ENCODE measurements at regions not wholly inside any gene's neighbourhood (a gene's known extent, or its start where the extent isn't known, plus 50 kb on each side); places are given as distances from the start of the nearest gene placed in this dataset.
"Not testable (repeated sequence)": the region's sequence is repeated elsewhere in the genome, so short reads cannot be mapped to it uniquely, and the experiment has no call there.

DNA sequence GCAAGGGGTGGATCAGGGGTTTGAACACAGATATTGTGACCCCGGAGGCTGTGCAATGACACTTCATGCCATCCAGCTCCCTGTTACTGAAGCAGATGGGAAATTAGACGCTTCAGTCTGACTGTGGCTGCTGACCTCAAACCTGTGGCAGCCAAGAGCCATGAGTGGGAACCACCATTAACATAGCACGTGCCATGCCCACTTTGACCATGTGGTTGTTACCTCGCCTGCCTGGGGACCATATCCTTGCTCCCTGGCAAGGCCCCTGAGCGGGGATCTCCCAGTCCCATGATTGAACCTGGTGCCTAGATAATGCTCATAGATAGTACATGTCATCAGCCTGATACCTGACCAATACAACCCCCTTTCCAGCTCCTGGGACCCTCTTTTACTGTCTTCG, 68.9 kb downstream of the CYP26B1 start:
- H3K27ac ChIP-seq (ENCODE audit: low read length) = no peak overlapping the region
- no peaks in the 10 kb centered on the region for H3F3A ChIP-seq (ENCODE audit: insufficient read depth, low read length, poor library complexity, severe bottlenecking)
- no peak overlapping the region for H2AFZ ChIP-seq (ENCODE audit: low read depth, low read length)

DNA sequence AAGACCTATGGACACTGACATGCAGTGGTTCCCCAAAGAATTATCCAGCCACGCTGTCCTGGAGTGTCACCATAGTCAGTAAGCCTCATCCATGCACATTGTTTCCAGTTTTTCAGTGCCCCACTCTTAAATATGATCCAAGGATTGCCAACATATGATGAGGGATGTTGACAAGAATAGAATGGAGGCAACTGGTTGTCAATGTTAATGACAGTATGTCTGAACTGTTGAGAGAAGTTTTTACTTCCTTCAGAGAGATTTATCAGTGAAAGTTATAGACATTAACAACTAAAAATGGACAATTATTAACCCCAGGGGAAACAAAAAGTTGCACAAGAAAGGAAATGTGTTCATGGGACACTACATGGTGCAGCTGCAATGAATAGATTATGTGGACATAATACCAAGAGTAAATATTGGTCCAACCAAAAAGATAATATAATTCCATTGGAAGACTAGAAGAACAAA, 69.9 kb downstream of the CYP26B1 start:
- Histone ChIP-seq H4K20me1 (ENCODE audit: insufficient read depth) (no peaks in the 10 kb centered on the region), H3F3A (ENCODE audit: insufficient read depth, low read length, poor library complexity, severe bottlenecking) (no peaks in the 10 kb centered on the region), H3K36me3 (ENCODE audit: insufficient read depth, low read length) (no peaks in the 10 kb centered on the region), H3K4me2 (ENCODE audit: low read length) (no peak overlapping the region), H2AFZ (ENCODE audit: low read depth, low read length) (no peak overlapping the region), H3K27me3 (ENCODE audit: insufficient read depth, low read depth, low read length) (no peaks in the 10 kb centered on the region), H3K9me2 (ENCODE audit: insufficient read depth, low read length) (no peaks in the 10 kb centered on the region), H3K79me2 (replicated peaks; ENCODE audit: insufficient read depth, low read length) (no peaks in the 10 kb centered on the region), H3K4me3 (ENCODE audit: low read length) (no peak overlapping the region), H3K9me3 (ENCODE audit: low read length) (no peaks in the 10 kb centered on the region), H3K9ac (ENCODE audit: low read length) (no peak overlapping the region), H3K27ac (ENCODE audit: low read length) (no peak overlapping the region)
- TF ChIP-seq REST (IDR thresholded peaks at IDR 0.05; ENCODE audit: borderline replicate concordance) (no peak), SMC3 (conservative IDR thresholded peaks at IDR 0.05; ENCODE audit: poor library complexity) (no peak), MXI1 (conservative IDR thresholded peaks at IDR 0.05; ENCODE audit: poor library complexity, severe bottlenecking) (no peak)
- TF ChIP-seq, protein P1, sequence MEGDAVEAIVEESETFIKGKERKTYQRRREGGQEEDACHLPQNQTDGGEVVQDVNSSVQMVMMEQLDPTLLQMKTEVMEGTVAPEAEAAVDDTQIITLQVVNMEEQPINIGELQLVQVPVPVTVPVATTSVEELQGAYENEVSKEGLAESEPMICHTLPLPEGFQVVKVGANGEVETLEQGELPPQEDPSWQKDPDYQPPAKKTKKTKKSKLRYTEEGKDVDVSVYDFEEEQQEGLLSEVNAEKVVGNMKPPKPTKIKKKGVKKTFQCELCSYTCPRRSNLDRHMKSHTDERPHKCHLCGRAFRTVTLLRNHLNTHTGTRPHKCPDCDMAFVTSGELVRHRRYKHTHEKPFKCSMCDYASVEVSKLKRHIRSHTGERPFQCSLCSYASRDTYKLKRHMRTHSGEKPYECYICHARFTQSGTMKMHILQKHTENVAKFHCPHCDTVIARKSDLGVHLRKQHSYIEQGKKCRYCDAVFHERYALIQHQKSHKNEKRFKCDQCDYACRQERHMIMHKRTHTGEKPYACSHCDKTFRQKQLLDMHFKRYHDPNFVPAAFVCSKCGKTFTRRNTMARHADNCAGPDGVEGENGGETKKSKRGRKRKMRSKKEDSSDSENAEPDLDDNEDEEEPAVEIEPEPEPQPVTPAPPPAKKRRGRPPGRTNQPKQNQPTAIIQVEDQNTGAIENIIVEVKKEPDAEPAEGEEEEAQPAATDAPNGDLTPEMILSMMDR (IDR thresholded peaks at IDR 0.05; ENCODE audit: poor library complexity, severe bottlenecking) = no peak

More for the DNA sequence above, 68.9 kb downstream of the CYP26B1 start:
- TF ChIP-seq POLR2AphosphoS5 (IDR thresholded peaks at IDR 0.05) = no peak
- no peak for TF ChIP-seq SMC3 (conservative IDR thresholded peaks at IDR 0.05; ENCODE audit: poor library complexity)
- no peak for TF ChIP-seq REST (IDR thresholded peaks at IDR 0.05; ENCODE audit: borderline replicate concordance)
- TF ChIP-seq TAF1 (IDR thresholded peaks at IDR 0.05; ENCODE audit: low read depth) = no peak
- TF ChIP-seq MXI1 (conservative IDR thresholded peaks at IDR 0.05; ENCODE audit: poor library complexity, severe bottlenecking) = no peak
- no peak for TF ChIP-seq EZH2 (IDR thresholded peaks at IDR 0.05; ENCODE audit: borderline replicate concordance, insufficient read depth, low read length, poor library complexity, severe bottlenecking)
- TF ChIP-seq, protein P1 (IDR thresholded peaks at IDR 0.05; ENCODE audit: poor library complexity, severe bottlenecking) = no peak
- no peak for TF ChIP-seq EP300 (conservative IDR thresholded peaks at IDR 0.05; ENCODE audit: poor library complexity, severe bottlenecking)
- TF ChIP-seq RAD21 (conservative IDR thresholded peaks at IDR 0.05) = no peak
- no peak overlapping the region for H3K4me2 ChIP-seq (ENCODE audit: low read length)
- H3K9me2 ChIP-seq (ENCODE audit: insufficient read depth, low read length) = no peaks in the 10 kb centered on the region
- H3K4me3 ChIP-seq (ENCODE audit: low read length) = no peak overlapping the region
- H4K20me1 ChIP-seq (ENCODE audit: insufficient read depth) = no peaks in the 10 kb centered on the region
- no peaks in the 10 kb centered on the region for H3K27me3 ChIP-seq (ENCODE audit: insufficient read depth, low read depth, low read length)
- no peaks in the 10 kb centered on the region for H3K9me3 ChIP-seq (ENCODE audit: low read length)
- H3K36me3 ChIP-seq (ENCODE audit: insufficient read depth, low read length) = no peaks in the 10 kb centered on the region
- no peaks in the 10 kb centered on the region for H3K79me2 ChIP-seq (replicated peaks; ENCODE audit: insufficient read depth, low read length)
- no peak overlapping the region for H3K9ac ChIP-seq (ENCODE audit: low read length)

- not testable (repeated sequence) for H3K27me3 ChIP-seq (ENCODE audit: insufficient read depth, low read depth, low read length); H3K9ac ChIP-seq (ENCODE audit: low read length); H3K79me2 ChIP-seq (replicated peaks; ENCODE audit: insufficient read depth, low read length); H4K20me1 ChIP-seq (ENCODE audit: insufficient read depth); H3F3A ChIP-seq (ENCODE audit: insufficient read depth, low read length, poor library complexity, severe bottlenecking); H3K4me3 ChIP-seq (ENCODE audit: low read length); H3K9me2 ChIP-seq (ENCODE audit: insufficient read depth, low read length); H3K36me3 ChIP-seq (ENCODE audit: insufficient read depth, low read length); H3K27ac ChIP-seq (ENCODE audit: low read length); H3K4me2 ChIP-seq (ENCODE audit: low read length); H2AFZ ChIP-seq (ENCODE audit: low read depth, low read length); H3K9me3 ChIP-seq (ENCODE audit: low read length)
Observed at GRCh38 chr2:72073373-72073772, 74.3 kb downstream of the CYP26B1 start.

Data from neural cell (in vitro differentiated cells).